ENCODE measurements at regions not wholly inside any gene's neighbourhood (a gene's known extent, or its start where the extent isn't known, plus 50 kb on each side); places are given as distances from the start of the nearest gene placed in this dataset.
"Not testable (repeated sequence)": the region's sequence is repeated elsewhere in the genome, so short reads cannot be mapped to it uniquely, and the experiment has no call there.

GRCh38 chr1:112829691-112830090 is 114.6 kb upstream of the PPM1J start:
- not testable (repeated sequence) for H3K36me3 Mint-ChIP-seq (ENCODE audit: insufficient read depth in 2 of 2); H3K4me1 Mint-ChIP-seq (ENCODE audit: low read depth); H3K4me3 Mint-ChIP-seq; DNase-seq; ATAC-seq (replicated peaks in 1 of 2); H3K9me3 Mint-ChIP-seq; H3K27me3 Mint-ChIP-seq (ENCODE audit: low read depth); H3K27ac Mint-ChIP-seq

- H3K9me3 Mint-ChIP-seq: no peaks in the 10 kb centered on the region
- no peak overlapping the region for H3K27ac Mint-ChIP-seq
- DNase-seq (no peak), ATAC-seq (replicated peaks in 1 of 2) (no peak)
- H3K27me3 Mint-ChIP-seq (ENCODE audit: low read depth): no peaks in the 10 kb centered on the region
- no peaks in the 10 kb centered on the region for H3K4me1 Mint-ChIP-seq (ENCODE audit: low read depth)
- H3K36me3 Mint-ChIP-seq (ENCODE audit: insufficient read depth in 2 of 2): no peaks in the 10 kb centered on the region
- no peak overlapping the region for H3K4me3 Mint-ChIP-seq
Observed at GRCh38 chr1:112828716-112829115, 113.6 kb upstream of the PPM1J start.

- not testable (repeated sequence) for H3K4me3 Mint-ChIP-seq; ATAC-seq (replicated peaks in 1 of 2); H3K27me3 Mint-ChIP-seq (ENCODE audit: low read depth); H3K27ac Mint-ChIP-seq; H3K36me3 Mint-ChIP-seq (ENCODE audit: insufficient read depth in 2 of 2); H3K4me1 Mint-ChIP-seq (ENCODE audit: low read depth); DNase-seq; H3K9me3 Mint-ChIP-seq
Observed at GRCh38 chr1:112827391-112827790, 112.3 kb upstream of the PPM1J start.

DNA sequence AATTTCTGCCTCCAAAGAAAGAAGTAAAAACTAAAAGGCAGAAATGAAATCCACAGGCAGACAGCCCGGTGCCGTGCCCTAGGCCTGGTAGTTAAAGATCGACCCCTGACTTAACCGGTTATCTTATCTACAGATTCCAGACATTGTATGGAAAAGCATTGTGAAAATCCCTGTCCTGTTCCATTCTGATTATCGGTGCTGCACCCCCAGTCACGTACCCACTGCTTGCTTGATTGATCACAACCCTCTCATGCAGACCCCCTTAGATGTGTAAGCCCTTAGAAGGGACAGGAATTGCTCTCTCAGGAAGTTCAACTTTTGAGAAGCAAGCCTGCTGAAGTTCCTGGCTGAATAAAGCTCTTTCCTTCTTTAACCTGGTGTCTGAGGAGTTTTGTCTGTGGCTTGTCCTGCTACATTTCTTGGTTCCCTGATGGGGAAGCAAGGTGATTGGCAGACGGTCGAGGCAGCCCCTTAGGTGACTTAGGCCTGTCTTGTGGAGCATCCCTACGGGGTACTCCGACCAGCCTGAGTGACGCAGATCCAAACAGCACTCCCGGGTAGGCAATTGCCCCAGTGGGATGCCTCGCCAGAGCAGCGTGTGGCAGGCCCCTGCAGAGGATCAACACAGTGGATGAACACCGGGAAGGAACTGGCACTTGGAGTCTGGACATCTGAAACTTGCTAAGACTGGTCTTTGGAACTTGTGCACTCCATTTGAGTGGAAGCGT is 111.2 kb upstream of the PPM1J start:
- Mint-ChIP-seq H3K9me3 (no peaks in the 10 kb centered on the region), H3K27ac (no peak overlapping the region), H3K4me1 (ENCODE audit: low read depth) (no peaks in the 10 kb centered on the region), H3K36me3 (ENCODE audit: insufficient read depth in 2 of 2) (no peaks in the 10 kb centered on the region), H3K4me3 (no peak overlapping the region), H3K27me3 (ENCODE audit: low read depth) (no peaks in the 10 kb centered on the region)
- DNase-seq: no peak
- no peak for ATAC-seq (replicated peaks in 1 of 2)

GRCh38 chr1:112825563-112826216 is 110.6 kb upstream of the PPM1J start:
- H3K27me3 Mint-ChIP-seq (ENCODE audit: low read depth); H3K36me3 Mint-ChIP-seq (ENCODE audit: insufficient read depth in 2 of 2): not testable (repeated sequence)

GRCh38 chr1:112825075-112825474 is 109.9 kb upstream of the PPM1J start:
- H3K4me1 Mint-ChIP-seq (ENCODE audit: low read depth); H3K4me3 Mint-ChIP-seq; H3K36me3 Mint-ChIP-seq (ENCODE audit: insufficient read depth in 2 of 2); H3K9me3 Mint-ChIP-seq; ATAC-seq (replicated peaks in 1 of 2); H3K27me3 Mint-ChIP-seq (ENCODE audit: low read depth); DNase-seq; H3K27ac Mint-ChIP-seq: not testable (repeated sequence)

More at GRCh38 chr1:112825563-112826216, 110.6 kb upstream of the PPM1J start:
- not testable (repeated sequence) for DNase-seq; H3K4me1 Mint-ChIP-seq (ENCODE audit: low read depth); H3K9me3 Mint-ChIP-seq; H3K27ac Mint-ChIP-seq; H3K4me3 Mint-ChIP-seq; ATAC-seq (replicated peaks in 1 of 2)

- not testable (repeated sequence) for H3K4me3 Mint-ChIP-seq; H3K4me1 Mint-ChIP-seq (ENCODE audit: low read depth); H3K27ac Mint-ChIP-seq; H3K36me3 Mint-ChIP-seq (ENCODE audit: insufficient read depth in 2 of 2); ATAC-seq (replicated peaks in 1 of 2); DNase-seq; H3K9me3 Mint-ChIP-seq; H3K27me3 Mint-ChIP-seq (ENCODE audit: low read depth)
Observed at GRCh38 chr1:112821307-112822063, 106.4 kb upstream of the PPM1J start.

DNA sequence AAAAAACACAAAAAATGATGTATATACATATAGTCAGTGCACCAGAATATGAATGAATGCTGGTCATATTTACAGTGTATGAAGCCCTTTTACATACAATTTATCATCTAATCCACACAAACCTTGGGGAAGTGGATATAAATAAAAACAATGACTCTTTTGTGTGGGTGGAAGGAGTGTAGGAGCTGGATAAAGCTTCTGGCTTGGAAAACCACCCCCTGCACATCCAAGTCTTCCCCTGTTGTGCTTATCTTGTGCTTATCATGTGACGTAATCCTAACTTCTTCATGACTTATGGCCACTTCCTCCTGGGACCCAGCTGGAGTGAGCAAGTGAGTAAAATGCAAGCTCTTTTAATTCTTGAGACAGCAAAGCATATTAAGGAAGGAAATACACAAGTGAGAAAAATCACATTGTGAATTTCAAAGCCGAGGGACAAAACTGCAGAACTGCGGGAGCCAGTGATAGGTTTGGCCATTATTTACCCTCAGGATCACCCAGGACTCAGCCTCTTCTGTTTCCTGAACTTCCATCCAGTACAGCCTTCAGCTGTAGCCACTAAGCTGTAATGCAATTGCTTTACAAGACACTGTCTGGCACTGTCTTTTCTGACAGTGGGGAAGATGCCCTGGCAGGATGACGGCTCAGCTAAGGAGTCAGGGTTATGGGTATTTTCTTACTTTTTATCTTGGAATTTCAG is 104.0 kb upstream of the PPM1J start:
- Mint-ChIP-seq H3K4me1 (ENCODE audit: low read depth) (no peaks in the 10 kb centered on the region), H3K27ac (no peak overlapping the region)
- no peak for ATAC-seq (replicated peaks in 1 of 2)

DNA sequence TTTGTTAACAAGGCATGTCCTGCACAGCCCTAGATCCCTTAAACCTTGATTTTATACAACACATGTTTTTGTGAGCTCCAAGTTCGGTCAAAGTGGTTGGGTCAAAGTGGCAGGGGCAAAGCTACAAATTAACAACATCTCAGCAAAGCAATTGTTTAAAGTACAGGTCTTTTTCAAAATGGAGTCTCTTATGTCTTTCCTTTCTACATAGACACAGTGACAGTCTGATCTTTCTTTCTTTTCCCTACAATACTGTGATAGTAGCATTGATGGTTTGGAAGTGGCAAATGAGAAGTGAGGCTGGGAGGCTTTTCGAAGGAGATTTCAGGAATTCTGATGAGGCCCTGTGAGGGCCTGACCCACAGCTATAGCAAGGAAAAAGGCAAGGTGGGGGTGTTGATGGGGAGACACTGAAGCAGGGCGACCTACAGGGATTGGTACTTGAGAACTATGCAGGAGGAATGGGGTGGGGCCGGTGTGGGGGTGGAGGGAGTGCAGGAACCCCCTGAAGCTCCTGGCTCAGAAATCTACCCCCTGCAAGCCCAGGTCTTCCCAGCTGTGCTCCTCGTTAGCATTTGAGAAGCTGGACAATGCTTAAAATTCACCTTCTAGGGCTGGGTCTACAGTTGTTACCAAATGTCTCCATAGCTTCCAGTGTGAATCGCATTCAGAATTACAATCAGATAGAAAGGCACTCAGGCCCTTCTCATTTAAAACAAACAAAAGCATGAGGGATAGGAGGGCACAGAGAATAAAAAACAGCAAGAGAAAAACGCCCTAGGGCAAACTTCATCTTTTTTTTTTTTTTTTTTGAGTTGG is 102.6 kb upstream of the PPM1J start:
- H3K36me3 Mint-ChIP-seq (ENCODE audit: insufficient read depth in 2 of 2): no peaks in the 10 kb centered on the region
- ATAC-seq (replicated peaks in 1 of 2): no peak
- H3K27me3 Mint-ChIP-seq (ENCODE audit: low read depth): no peaks in the 10 kb centered on the region
- no peaks in the 10 kb centered on the region for H3K4me1 Mint-ChIP-seq (ENCODE audit: low read depth)
- no peak overlapping the region for H3K4me3 Mint-ChIP-seq
- DNase-seq: no peak
- H3K9me3 Mint-ChIP-seq: no peaks in the 10 kb centered on the region
- no peak overlapping the region for H3K27ac Mint-ChIP-seq

More for the DNA sequence above, 104.0 kb upstream of the PPM1J start:
- Mint-ChIP-seq H3K27me3 (ENCODE audit: low read depth) (no peaks in the 10 kb centered on the region), H3K4me3 (no peak overlapping the region), H3K36me3 (ENCODE audit: insufficient read depth in 2 of 2) (no peaks in the 10 kb centered on the region), H3K9me3 (no peaks in the 10 kb centered on the region)
- DNase-seq: no peak

GRCh38 chr1:112815376-112815775 is 100.2 kb upstream of the PPM1J start:
- Mint-ChIP-seq H3K27ac (no peak overlapping the region), H3K4me3 (no peak overlapping the region), H3K4me1 (ENCODE audit: low read depth) (no peaks in the 10 kb centered on the region), H3K27me3 (ENCODE audit: low read depth) (peaks cover 6% of the 10 kb centered on the region), H3K36me3 (ENCODE audit: insufficient read depth in 2 of 2) (no peaks in the 10 kb centered on the region), H3K9me3 (no peaks in the 10 kb centered on the region)
- ATAC-seq (replicated peaks in 1 of 2): no peak
- DNase-seq: no peak

GRCh38 chr1:112814645-112815044 is 99.5 kb upstream of the PPM1J start:
- H3K27ac Mint-ChIP-seq; DNase-seq; H3K4me3 Mint-ChIP-seq; H3K36me3 Mint-ChIP-seq (ENCODE audit: insufficient read depth in 2 of 2); ATAC-seq (replicated peaks in 1 of 2); H3K27me3 Mint-ChIP-seq (ENCODE audit: low read depth); H3K4me1 Mint-ChIP-seq (ENCODE audit: low read depth); H3K9me3 Mint-ChIP-seq: not testable (repeated sequence)

DNA sequence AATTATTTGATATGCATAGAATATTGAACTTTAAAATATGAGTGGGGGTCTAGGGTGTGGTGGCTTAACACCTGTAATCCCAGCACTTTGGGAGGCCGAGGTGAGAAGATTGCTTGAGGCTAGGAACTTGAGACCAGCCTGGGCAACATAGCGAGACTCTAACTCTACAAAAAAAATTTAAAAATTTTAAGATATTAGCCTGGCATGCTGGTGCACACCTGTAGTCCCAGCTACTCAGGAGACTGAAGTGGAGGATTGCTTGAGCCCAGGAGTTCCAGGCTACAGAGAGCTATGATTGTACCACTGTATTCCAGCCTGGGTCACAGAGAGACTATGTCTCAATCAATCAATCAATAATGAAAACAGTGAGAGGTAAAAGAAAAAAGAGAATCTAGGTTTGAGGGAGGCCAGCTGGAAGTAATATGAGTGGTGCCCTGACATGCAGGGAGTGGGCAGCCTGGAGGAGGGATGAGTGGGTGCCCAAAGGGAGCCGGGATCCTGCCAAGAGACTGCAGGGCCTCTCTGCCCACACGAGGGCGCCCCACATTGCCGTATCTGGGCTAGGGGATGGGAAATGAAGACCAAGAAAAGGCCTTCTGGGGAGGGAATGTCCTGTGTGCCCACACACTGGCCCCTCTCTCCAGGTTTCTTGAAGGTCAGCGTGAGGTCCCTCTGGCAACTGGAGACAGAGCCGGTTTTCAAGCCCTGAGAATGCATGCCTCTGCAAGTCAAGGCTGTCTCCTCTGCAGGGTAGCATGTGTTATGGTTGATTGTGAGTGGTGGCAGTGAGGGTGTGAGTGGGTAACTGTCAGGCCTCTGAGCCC is 93.9 kb upstream of the PPM1J start:
- H3K4me3 Mint-ChIP-seq: no peak overlapping the region
- no peaks in the 10 kb centered on the region for H3K4me1 Mint-ChIP-seq (ENCODE audit: low read depth)
- ATAC-seq (replicated peaks in 1 of 2) (peak; percentile 81 to 85), DNase-seq (peak; percentile 70 to 78)
- H3K9me3 Mint-ChIP-seq: no peaks in the 10 kb centered on the region
- peaks cover 6% of the 10 kb centered on the region for H3K27me3 Mint-ChIP-seq (ENCODE audit: low read depth)
- H3K36me3 Mint-ChIP-seq (ENCODE audit: insufficient read depth in 2 of 2): no peaks in the 10 kb centered on the region
- no peak overlapping the region for H3K27ac Mint-ChIP-seq
